Naive thymus-derived CD4-positive, alpha-beta T cell (primary cell): ENCODE measurements at regions not wholly inside any gene's neighbourhood (a gene's known extent, or its start where the extent isn't known, plus 50 kb on each side); places are given as distances from the start of the nearest gene placed in this dataset.

Source experiments
- ATAC-seq: fragments of 150-1000 bp; cut with Tn5 transposase; 2 replicates; pipeline ENCODE4 v1.10.0; 2021; ENCODE audit warnings: mild to moderate bottlenecking, moderate library complexity
- CTCF ChIA-PET: fragments of 350-600 bp; sonication (Branson Sonifier 250); formaldehyde crosslinking; loops from one replicate; lab custom pipeline; 2021; ENCODE audit warnings: antibody characterized with exemption; lab: Charles Lee
- POLR2A ChIA-PET: fragments of 350-600 bp; sonication (Branson Sonifier 250); formaldehyde crosslinking; loops from one replicate; lab custom pipeline; 2021; ENCODE audit warnings: antibody characterized with exemption, inconsistent platforms; lab: Charles Lee
- DNase-seq, 9 donors: peaks; one replicate each; pipeline versions ENCODE4 v3.0.0 to v3.0.0-alpha.2; 2020 to 2022; ENCODE audit warnings: mixed read lengths in 1 of 9
- H3K27ac ChIP-seq: one replicate; pipeline ENCODE4 v1.7.0; 2013; ENCODE audit warnings: mild to moderate bottlenecking, low read depth, low read length, moderate library complexity
- H3K27me3 ChIP-seq, 2 donors: one replicate each; pipeline ENCODE4 v1.7.0; 2013; ENCODE audit warnings: low read length in 2 of 2, mild to moderate bottlenecking in 2 of 2, moderate library complexity in 2 of 2; ENCODE audit not compliant: control insufficient read depth in 2 of 2, insufficient read depth in 2 of 2
- H3K36me3 ChIP-seq, 3 experiments: 1 replicate in 2 of 3; 2 replicates in 1 of 3; pipeline ENCODE4 v1.7.0; 2013; ENCODE audit warnings: low read length in 3 of 3, mild to moderate bottlenecking in 3 of 3, moderate library complexity in 1 of 3; ENCODE audit not compliant: insufficient read depth in 3 of 3, control insufficient read depth in 2 of 3
- H3K4me1 ChIP-seq, 2 donors: one replicate each; pipeline ENCODE4 v1.7.0; 2013; ENCODE audit warnings: low read length in 2 of 2, mild to moderate bottlenecking in 2 of 2, moderate library complexity in 1 of 2; ENCODE audit not compliant: control insufficient read depth in 2 of 2, insufficient read depth in 2 of 2
- H3K4me3 ChIP-seq: 2 replicates; pipeline ENCODE4 v1.7.0; 2013; ENCODE audit warnings: mild to moderate bottlenecking, low read length
- H3K9me3 ChIP-seq, 3 experiments: 1 replicate in 2 of 3; 2 replicates in 1 of 3; pipeline ENCODE4 v1.7.0; 2013; ENCODE audit warnings: low read length in 3 of 3; ENCODE audit not compliant: control insufficient read depth in 2 of 3
- H3K27ac Mint-ChIP-seq, 9 donors: one replicate each; pipeline ENCODE4 v1.8.0; 2020 to 2022; ENCODE audit warnings: mixed read lengths in 9 of 9, mild to moderate bottlenecking in 8 of 9, moderate library complexity in 5 of 9, inconsistent platforms in 2 of 9
- H3K27me3 Mint-ChIP-seq, 5 donors: one replicate each; pipeline ENCODE4 v1.8.0; 2021 to 2022; ENCODE audit warnings: mixed read lengths in 5 of 5, mild to moderate bottlenecking in 1 of 5
- H3K36me3 Mint-ChIP-seq, 5 donors: one replicate each; pipeline ENCODE4 v1.8.0; 2020 to 2022; ENCODE audit warnings: mixed read lengths in 5 of 5, mild to moderate bottlenecking in 3 of 5, inconsistent platforms in 1 of 5
- H3K4me1 Mint-ChIP-seq, 7 donors: one replicate each; pipeline ENCODE4 v1.8.0; 2020 to 2022; ENCODE audit warnings: mixed read lengths in 7 of 7, mild to moderate bottlenecking in 3 of 7, inconsistent platforms in 1 of 7
- H3K4me3 Mint-ChIP-seq, 10 donors: one replicate each; pipeline ENCODE4 v1.8.0; 2020 to 2022; ENCODE audit warnings: mild to moderate bottlenecking in 10 of 10, mixed read lengths in 10 of 10, moderate library complexity in 6 of 10, inconsistent platforms in 2 of 10
- H3K9me3 Mint-ChIP-seq, 11 donors: one replicate each; pipeline ENCODE4 v1.8.0; 2020 to 2022; ENCODE audit warnings: mixed read lengths in 11 of 11, mild to moderate bottlenecking in 4 of 11, inconsistent platforms in 1 of 11, moderate library complexity in 1 of 11
- intact Hi-C, 2 donors: fragments of 100-400 bp; cut with micrococcal nuclease; formaldehyde crosslinking; loops; one replicate each; pipeline ENCODE4 v1.15.1; 2023

DNA sequence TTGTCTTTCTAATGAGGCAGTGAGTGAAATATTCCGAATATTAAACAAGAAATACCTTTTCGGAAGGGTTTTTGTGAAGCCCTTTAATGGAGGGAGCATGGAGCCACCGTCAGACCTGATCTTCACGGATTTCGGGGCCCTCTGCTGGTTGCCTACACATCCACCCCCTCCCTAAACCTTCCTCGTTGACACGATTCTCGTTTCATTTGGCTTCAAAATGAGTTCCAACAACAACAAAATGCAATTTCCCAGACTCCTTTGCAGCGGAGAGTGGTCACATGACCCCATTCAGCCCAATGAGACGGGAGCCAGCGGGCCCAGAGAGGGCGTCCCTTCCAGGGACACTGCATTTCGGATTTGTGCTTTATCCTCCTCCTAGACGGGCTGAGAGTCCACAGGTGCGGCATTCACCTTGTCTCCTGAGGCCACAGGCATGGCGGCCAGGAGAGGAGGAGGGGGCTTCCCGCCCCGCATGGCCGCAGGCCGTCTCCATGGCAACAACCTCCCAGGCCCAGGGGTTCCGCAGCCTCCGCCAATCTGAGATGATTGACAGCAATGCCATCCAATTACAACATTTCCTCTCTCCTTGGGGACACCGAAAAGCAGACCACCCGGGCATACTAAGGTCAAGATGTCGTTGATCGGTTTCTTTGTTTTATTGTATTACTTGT lies 259.8 kb downstream of the C16orf95 start:
- H3K4me3 ChIP-seq: no peak overlapping the region
- H3K27ac ChIP-seq: no peak overlapping the region
- ATAC-seq (no peak), DNase-seq (no peak)
- H3K36me3 ChIP-seq: no peaks in the 10 kb centered on the region
- no peaks in the 10 kb centered on the region for H3K4me1 ChIP-seq
- H3K27me3 ChIP-seq: peaks cover 0 to under 1% of the 10 kb centered on the region in 2 donors
- H3K4me3 Mint-ChIP-seq: no peak overlapping the region
- POLR2A ChIA-PET: no interaction called here
- H3K4me1 Mint-ChIP-seq: peaks cover 0 to 4% (median 0%) of the 10 kb centered on the region in 7 donors
- H3K27me3 Mint-ChIP-seq: peaks cover 19 to 47% (median 36%) of the 10 kb centered on the region in 5 donors
- no peaks in the 10 kb centered on the region for H3K9me3 ChIP-seq
- intact Hi-C loops: no loop called here
- H3K9me3 Mint-ChIP-seq: peaks cover 0 to 17% (median 3%) of the 10 kb centered on the region in 11 donors
- CTCF ChIA-PET: no interaction called here
- H3K27ac Mint-ChIP-seq: no peak overlapping the region
- H3K36me3 Mint-ChIP-seq: peaks cover 0 to 4% (median 0%) of the 10 kb centered on the region in 5 donors

DNA sequence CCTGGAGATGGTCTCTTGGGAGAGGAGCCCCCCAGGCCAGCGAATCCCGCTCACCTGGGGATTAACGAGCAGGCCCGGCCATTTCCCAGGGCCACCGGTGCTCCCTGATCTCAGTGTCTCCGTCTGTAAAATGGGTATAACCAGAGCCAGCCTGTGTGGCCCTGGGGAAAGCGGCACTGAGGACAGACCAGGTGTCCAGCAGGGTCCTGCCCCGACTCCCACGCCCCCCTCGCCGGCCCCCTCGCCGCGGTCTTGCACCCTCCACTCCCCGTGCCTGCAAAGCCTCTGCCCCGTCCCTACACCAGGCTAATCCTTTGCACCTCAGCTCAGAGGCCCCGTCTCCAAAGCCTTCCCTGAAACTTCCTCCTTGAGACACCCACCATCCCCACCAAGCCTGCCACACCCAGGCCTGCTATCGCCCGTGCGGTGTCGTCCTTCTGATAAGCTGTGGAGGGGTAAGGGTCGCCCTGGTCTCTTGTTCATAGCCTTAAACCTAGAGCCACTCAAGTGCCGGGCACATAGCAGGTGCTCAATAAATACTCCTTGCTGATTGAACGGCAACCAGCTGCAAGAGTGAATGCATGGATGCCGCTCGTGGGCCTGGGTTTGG lies 259.1 kb downstream of the C16orf95 start:
- no peak overlapping the region for H3K4me3 ChIP-seq
- H3K27me3 ChIP-seq: peaks cover 0 to 5% of the 10 kb centered on the region in 2 donors
- Mint-ChIP-seq H3K27me3 (peaks cover 24 to 51% (median 36%) of the 10 kb centered on the region in 5 donors), H3K4me3 (no peak overlapping the region), H3K36me3 (peaks cover 0 to 4% (median 0%) of the 10 kb centered on the region in 5 donors), H3K4me1 (peaks cover 0 to 5% (median 0%) of the 10 kb centered on the region in 7 donors), H3K27ac (no peak overlapping the region), H3K9me3 (peaks cover 0 to 17% (median 3%) of the 10 kb centered on the region in 11 donors)
- POLR2A ChIA-PET: no interaction called here
- no peaks in the 10 kb centered on the region for H3K4me1 ChIP-seq
- no peak overlapping the region for H3K27ac ChIP-seq
- DNase-seq (no peak), ATAC-seq (no peak)
- no peaks in the 10 kb centered on the region for H3K9me3 ChIP-seq
- H3K36me3 ChIP-seq: no peaks in the 10 kb centered on the region
- intact Hi-C loops: no loop called here
- CTCF ChIA-PET: no interaction called here

- ATAC-seq (no peak), DNase-seq (no peak)
- Histone ChIP-seq H3K4me3 (no peak overlapping the region), H3K27ac (no peak overlapping the region), H3K36me3 (no peaks in the 10 kb centered on the region), H3K9me3 (no peaks in the 10 kb centered on the region), H3K4me1 (no peaks in the 10 kb centered on the region), H3K27me3 (peaks cover 0 to 7% of the 10 kb centered on the region in 2 donors)
- Mint-ChIP-seq H3K4me1 (peaks cover 0 to 5% (median 0%) of the 10 kb centered on the region in 7 donors), H3K4me3 (no peak overlapping the region), H3K27ac (no peak overlapping the region), H3K27me3 (peaks cover 27 to 54% (median 36%) of the 10 kb centered on the region in 5 donors), H3K36me3 (peaks cover 0 to 4% (median 0%) of the 10 kb centered on the region in 5 donors), H3K9me3 (peaks cover 0 to 16% (median 3%) of the 10 kb centered on the region in 11 donors)
- ChIA-PET POLR2A (no interaction called here), CTCF (no interaction called here)
- intact Hi-C loops: no loop called here
Measured at GRCh38 chr16:87058728-87059250, 258.4 kb downstream of the C16orf95 start.

GRCh38 chr16:87060034-87060986 lies 256.9 kb downstream of the C16orf95 start:
- ATAC-seq (no peak), DNase-seq (no peak)
- H3K27me3 Mint-ChIP-seq: peaks cover 34 to 57% (median 36%) of the 10 kb centered on the region in 5 donors
- H3K9me3 Mint-ChIP-seq: peaks cover 0 to 2% (median 0%) of the 10 kb centered on the region in 11 donors
- CTCF ChIA-PET: no interaction called here
- Histone ChIP-seq H3K36me3 (no peaks in the 10 kb centered on the region), H3K4me1 (no peaks in the 10 kb centered on the region), H3K27me3 (peaks cover 0 to 8% of the 10 kb centered on the region in 2 donors), H3K4me3 (no peak overlapping the region), H3K27ac (no peak overlapping the region), H3K9me3 (no peaks in the 10 kb centered on the region)
- H3K36me3 Mint-ChIP-seq: no peaks in the 10 kb centered on the region
- POLR2A ChIA-PET: no interaction called here
- intact Hi-C loops: no loop called here
- no peak overlapping the region for H3K4me3 Mint-ChIP-seq
- H3K4me1 Mint-ChIP-seq: peaks cover 0 to 5% (median 0%) of the 10 kb centered on the region in 7 donors
- H3K27ac Mint-ChIP-seq: no peak overlapping the region

DNA sequence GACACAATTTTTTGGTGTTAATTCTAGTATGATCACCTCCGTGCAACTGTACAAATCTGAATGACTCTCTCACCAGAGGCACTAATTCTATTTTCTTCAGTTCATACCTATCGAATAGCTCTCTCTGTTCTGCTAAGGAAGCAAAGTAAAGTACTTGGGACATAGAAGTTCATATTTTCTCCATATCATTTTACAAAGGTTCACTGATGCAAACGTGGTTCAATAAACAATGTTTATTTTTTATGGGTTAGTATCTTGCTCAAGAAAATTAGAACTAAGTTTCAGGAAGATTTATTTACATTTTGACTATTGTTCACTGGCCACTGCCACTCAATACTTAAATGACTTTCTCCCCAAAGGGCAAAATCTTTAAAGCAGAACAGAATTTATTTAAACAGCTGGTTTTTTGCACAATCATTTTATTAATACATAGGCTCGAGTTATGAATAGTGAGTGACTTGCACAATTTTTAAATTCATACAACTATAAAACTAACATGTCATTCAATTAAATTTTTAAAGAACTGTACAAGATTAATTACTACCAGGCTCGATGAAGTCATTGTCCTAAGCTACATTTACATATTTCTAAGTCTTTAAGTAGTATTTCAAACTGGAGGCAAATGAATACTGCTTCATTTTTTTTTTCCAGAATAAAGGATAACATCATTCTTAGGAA lies 255.8 kb downstream of the C16orf95 start:
- H3K36me3 Mint-ChIP-seq: no peaks in the 10 kb centered on the region
- DNase-seq: no peak
- CTCF ChIA-PET: no interaction called here
- Histone ChIP-seq H3K9me3 (no peaks in the 10 kb centered on the region), H3K27me3 (peaks cover 0 to 8% of the 10 kb centered on the region in 2 donors), H3K4me3 (no peak overlapping the region), H3K36me3 (no peaks in the 10 kb centered on the region), H3K4me1 (no peaks in the 10 kb centered on the region), H3K27ac (no peak overlapping the region)
- intact Hi-C loops: no loop called here
- H3K27ac Mint-ChIP-seq: no peak overlapping the region
- peaks cover 0 to 2% (median 0%) of the 10 kb centered on the region in 11 donors for H3K9me3 Mint-ChIP-seq
- no peak overlapping the region for H3K4me3 Mint-ChIP-seq
- POLR2A ChIA-PET: no interaction called here
- no peak for ATAC-seq
- H3K4me1 Mint-ChIP-seq: peaks cover 0 to 7% (median 0%) of the 10 kb centered on the region in 7 donors
- peaks cover 34 to 61% (median 45%) of the 10 kb centered on the region in 5 donors for H3K27me3 Mint-ChIP-seq
